HCT116 (cell line): ENCODE measurements at regions not wholly inside any gene's neighbourhood (a gene's known extent, or its start where the extent isn't known, plus 50 kb on each side); places are given as distances from the start of the nearest gene placed in this dataset.

Experiments used
- ATAC-seq: fragments of 200-7000 bp; cut with Tn5 transposase; 2 replicates; pipeline ENCODE4 v1.9.1; 2020; ENCODE audit warnings: mild to moderate bottlenecking, moderate library complexity
- BruUV-seq: library from RNA; stranded (reverse); fragments of 400-500 nt; replicated peaks from 2 replicates; lab custom pipeline; 2021; lab: Mats Ljungman, UMichigan
- CTCF ChIA-PET: fragments of 300-600 bp; sonication (Branson Sonifier 250); formaldehyde crosslinking; loops from one replicate; lab custom pipeline; 2021; ENCODE audit warnings: antibody characterized with exemption; lab: Charles Lee
- POLR2A ChIA-PET: fragments of 300-600, 350-600 bp; sonication (Branson Sonifier 250); formaldehyde crosslinking; loops from one replicate; lab custom pipeline; 2021; ENCODE audit warnings: antibody characterized with exemption; lab: Charles Lee
- RAD21 ChIA-PET, 2 experiments: fragments of 300-600 bp; sonication (Branson Sonifier 250); formaldehyde crosslinking; loops; one replicate each; lab custom pipeline; 2023; ENCODE audit warnings: low total read pairs in 2 of 2; ENCODE audit not compliant: uncharacterized antibody in 2 of 2, unreplicated experiment in 2 of 2, low non-redundant PET in 1 of 2; lab: Charles Lee
- DNase-seq: peaks from one replicate; pipeline ENCODE4 v3.0.0-alpha.2; 2010; ENCODE audit warnings: low read depth, low spot score
- H2AFZ ChIP-seq: fragments of 200-600 bp; shearing (Covaris generic), sonication (generic); 2 replicates; pipeline ENCODE4 v1.6.1; 2017; ENCODE audit warnings: low read depth, mixed run types, mixed read lengths, antibody characterized with exemption, low read length; ENCODE audit not compliant: poor library complexity, severe bottlenecking
- H3K27ac ChIP-seq: 2 replicates; pipeline ENCODE4 v1.5.1; 2012; ENCODE audit warnings: low read depth, low read length
- H3K27me3 ChIP-seq: fragments of 200-600 bp; sonication (generic); 2 replicates; pipeline ENCODE4 v1.6.1; 2016; ENCODE audit warnings: mixed run types, low read length, mixed read lengths; ENCODE audit not compliant: insufficient read depth
- H3K36me3 ChIP-seq, 2 experiments: fragments of 200-500 bp in 1 of 2; fragments of 200-600 bp in 1 of 2; sonication (Bioruptor generic) in 1 of 2; sonication (generic) in 1 of 2; 2 replicates each; pipeline versions ENCODE4 v1.5.1 to v1.6.1; 2014 to 2016; ENCODE audit warnings: low read length in 2 of 2, inconsistent platforms in 1 of 2, mixed read lengths in 1 of 2, mixed run types in 1 of 2; ENCODE audit not compliant: insufficient read depth in 2 of 2, control insufficient read depth in 1 of 2
- H3K4me1 ChIP-seq, 2 experiments: fragments of 200-600 bp in 1 of 2; sonication (generic) in 1 of 2; 2 replicates each; pipeline versions ENCODE4 v1.5.1 to v1.6.1; 2012 to 2017; ENCODE audit warnings: low read length in 2 of 2, inconsistent platforms in 1 of 2, mild to moderate bottlenecking in 1 of 2, mixed read lengths in 1 of 2, mixed run types in 1 of 2, moderate library complexity in 1 of 2; ENCODE audit not compliant: insufficient read depth in 2 of 2, control insufficient read depth in 1 of 2
- H3K4me2 ChIP-seq: fragments of 200-600 bp; sonication (generic); 2 replicates; pipeline ENCODE4 v1.6.1; 2017; ENCODE audit warnings: mixed run types, low read length, mixed read lengths
- H3K4me3 ChIP-seq, 2 experiments: fragments of 200-600 bp in 1 of 2; sonication (generic) in 1 of 2; replicated peaks in 1 of 2; 2 replicates each; pipeline ENCODE4 v1.5.1; 2011 to 2016; ENCODE audit warnings: low read length in 2 of 2, control low read depth in 1 of 2, low read depth in 1 of 2, mild to moderate bottlenecking in 1 of 2, mixed read lengths in 1 of 2, mixed run types in 1 of 2
- H3K79me2 ChIP-seq: fragments of 200-600 bp; sonication (generic); 2 replicates; pipeline ENCODE4 v1.6.1; 2017; ENCODE audit warnings: mild to moderate bottlenecking, mixed run types, low read length, moderate library complexity, mixed read lengths; ENCODE audit not compliant: insufficient read depth
- H3K9ac ChIP-seq: fragments of 200-600 bp; sonication (generic); 2 replicates; pipeline ENCODE4 v1.6.1; 2016; ENCODE audit warnings: low read length, mixed read lengths
- H3K9me2 ChIP-seq: fragments of 200-600 bp; sonication (generic), shearing (Covaris generic); 2 replicates; pipeline ENCODE4 v1.6.1; 2017; ENCODE audit warnings: mixed run types, mild to moderate bottlenecking, moderate library complexity; ENCODE audit not compliant: insufficient read depth
- H3K9me3 ChIP-seq, 2 experiments: fragments of 200-500 bp in 1 of 2; fragments of 200-600 bp in 1 of 2; sonication (Bioruptor generic) in 1 of 2; sonication (generic) in 1 of 2; 2 replicates each; pipeline ENCODE4 v1.6.1; 2014 to 2017; ENCODE audit warnings: low read length in 2 of 2, mixed read lengths in 2 of 2, inconsistent platforms in 1 of 2, low read depth in 1 of 2, mild to moderate bottlenecking in 1 of 2, mixed run types in 1 of 2, moderate library complexity in 1 of 2; ENCODE audit not compliant: control insufficient read depth in 1 of 2, insufficient read depth in 1 of 2
- H4K20me1 ChIP-seq: fragments of 200-600 bp; sonication (generic), shearing (Covaris generic); 2 replicates; pipeline ENCODE4 v1.6.1; 2017; ENCODE audit warnings: mixed run types, mild to moderate bottlenecking, moderate library complexity; ENCODE audit not compliant: insufficient read depth
- CBX3 ChIP-seq: IDR thresholded peaks from 2 replicates; pipeline ENCODE4 v1.6.1; 2012; ENCODE audit warnings: low read depth
- CEBPB ChIP-seq: IDR thresholded peaks from 2 replicates; pipeline ENCODE4 v1.6.1; 2012; ENCODE audit warnings: low read depth
- EGR1 ChIP-seq: IDR thresholded peaks from 2 replicates; pipeline ENCODE4 v1.6.1; 2012; ENCODE audit warnings: low read depth
- ELF1 ChIP-seq: IDR thresholded peaks from 2 replicates; pipeline ENCODE4 v1.6.1; 2012; ENCODE audit warnings: low read depth, borderline replicate concordance
- EZH2 ChIP-seq: fragments of 200-600 bp; sonication (generic); IDR thresholded peaks from 2 replicates; pipeline ENCODE4 v1.6.1; 2017; ENCODE audit warnings: antibody characterized with exemption, mixed run types
- EZH2phosphoT487 ChIP-seq: fragments of 200-600 bp; IDR thresholded peaks from 2 replicates; pipeline ENCODE4 v1.6.1; 2018; ENCODE audit warnings: antibody characterized with exemption, borderline replicate concordance
- FOSL1 ChIP-seq: IDR thresholded peaks from 2 replicates; pipeline ENCODE4 v1.6.1; 2012; ENCODE audit warnings: low read depth
- JUND ChIP-seq: IDR thresholded peaks from 2 replicates; pipeline ENCODE4 v1.6.1; 2012
- POLR2A ChIP-seq: IDR thresholded peaks from 2 replicates; pipeline ENCODE4 v1.7.0; 2011; ENCODE audit warnings: borderline replicate concordance; ENCODE audit not compliant: insufficient read depth, insufficient read length; ENCODE audit errors: extremely low read depth
- REST ChIP-seq: IDR thresholded peaks from 2 replicates; pipeline ENCODE4 v1.6.1; 2012; ENCODE audit warnings: low read depth
- SIN3A ChIP-seq: IDR thresholded peaks from 2 replicates; pipeline ENCODE4 v1.6.1; 2012; ENCODE audit warnings: low read depth
- SP1 ChIP-seq: IDR thresholded peaks from 2 replicates; pipeline ENCODE4 v1.6.1; 2012; ENCODE audit warnings: low read depth
- TCF7L2 ChIP-seq: IDR thresholded peaks from 2 replicates; pipeline ENCODE4 v1.7.0; 2011; ENCODE audit warnings: borderline replicate concordance, inconsistent platforms; ENCODE audit not compliant: insufficient read depth, insufficient read length; ENCODE audit errors: extremely low read depth
- YY1 ChIP-seq: IDR thresholded peaks from 2 replicates; pipeline ENCODE4 v1.6.1; 2011; ENCODE audit warnings: low read length, low read depth, moderate library complexity, mild to moderate bottlenecking; ENCODE audit not compliant: insufficient replicate concordance; ENCODE audit errors: extremely low read depth
- ZBTB33 ChIP-seq: IDR thresholded peaks from 2 replicates; pipeline ENCODE4 v1.6.1; 2011; ENCODE audit warnings: mild to moderate bottlenecking, low read length, moderate library complexity; ENCODE audit not compliant: insufficient replicate concordance; ENCODE audit errors: extremely low read depth
- ZFX ChIP-seq: fragments of 450-650 bp; IDR thresholded peaks from 2 replicates; pipeline ENCODE4 v1.6.1; 2017
- intact Hi-C: fragments of 100-400 bp; cut with micrococcal nuclease; formaldehyde crosslinking; loops from 2 replicates; pipeline ENCODE4 v1.10.0; 2022

- TF ChIP-seq EZH2 (no peak), JUND (no peak), ELF1 (no peak), FOSL1 (no peak), YY1 (no peak), TCF7L2 (no peak)
- TF ChIP-seq, all 23 proteins: peak for 0
Observed at GRCh38 chr2:120624061-120624737, 111.5 kb upstream of the GLI2 start (continued).

- ChIA-PET RAD21 (no interaction called here), CTCF (no interaction called here), POLR2A (no interaction called here)
- Histone ChIP-seq H4K20me1 (no peaks in the 10 kb centered on the region), H3K9me2 (no peaks in the 10 kb centered on the region), H3K4me1 (peaks cover 0 to 7% of the 10 kb centered on the region in 2 experiments; a peak in 2 of 4 replicates), H3K4me3 (no peak overlapping the region), H3K27me3 (no peaks in the 10 kb centered on the region), H3K27ac (no peak overlapping the region), H3K4me2 (no peak overlapping the region), H3K9ac (no peak overlapping the region), H2AFZ (no peak overlapping the region), H3K79me2 (no peaks in the 10 kb centered on the region), H3K36me3 (no peaks in the 10 kb centered on the region), H3K9me3 (no peaks in the 10 kb centered on the region)
- no TSS peak for BruUV-seq
- ATAC-seq (no peak), DNase-seq (no peak)
- TF ChIP-seq FOSL1 (no peak), JUND (no peak), EZH2 (no peak), SP1 (no peak), EZH2phosphoT487 (no peak), POLR2A (no peak), CBX3 (no peak), EGR1 (no peak), ZFX (no peak), TCF7L2 (no peak), ZBTB33 (no peak), CEBPB (no peak), REST (no peak), SIN3A (no peak)
- intact Hi-C loops, result no loop called here
Observed at GRCh38 chr2:120624738-120625446, 110.8 kb upstream of the GLI2 start.
